Hematopoietic multipotent progenitor cell treated with erythropoietin and hydrocortisone succinate and interleukin-3 and kit ligand, for 4 days (in vitro differentiated cells): ENCODE measurements at regions not wholly inside any gene's neighbourhood (a gene's known extent, or its start where the extent isn't known, plus 50 kb on each side); places are given as distances from the start of the nearest gene placed in this dataset.
"Not testable (repeated sequence)": the region's sequence is repeated elsewhere in the genome, so short reads cannot be mapped to it uniquely, and the experiment has no call there.

ENCODE experiments used
- DNase-seq: peaks from one replicate; pipeline ENCODE4 v3.0.0-alpha.2; 2015

GRCh38 chr18:29821544-29821943 lies 1221.0 kb downstream of the DSC3 start:
- DNase-seq, result no peak

- no peak for DNase-seq
Measured at GRCh38 chr18:29811519-29811918, 1231.0 kb downstream of the DSC3 start.

- DNase-seq, result no peak
Measured at GRCh38 chr18:29780816-29781215, 1261.7 kb downstream of the DSC3 start.

GRCh38 chr18:29779096-29779495 lies 1263.4 kb downstream of the DSC3 start:
- no peak for DNase-seq

GRCh38 chr18:29753379-29753778 lies 1289.2 kb downstream of the DSC3 start:
- DNase-seq, result no peak

- DNase-seq, result no peak
Measured at GRCh38 chr18:29749704-29750103, 1292.8 kb downstream of the DSC3 start.

GRCh38 chr18:29741461-29741860 lies 1301.1 kb downstream of the DSC3 start:
- no peak for DNase-seq

- DNase-seq, result no peak
Measured at GRCh38 chr18:29737620-29738019, 1304.9 kb downstream of the DSC3 start.

GRCh38 chr18:29737190-29737589 lies 1305.4 kb downstream of the DSC3 start:
- DNase-seq, result no peak

GRCh38 chr18:29730073-29730472 lies 1312.5 kb downstream of the DSC3 start:
- DNase-seq, result no peak

- no peak for DNase-seq
Measured at GRCh38 chr18:29726646-29727045, 1315.9 kb downstream of the DSC3 start.

GRCh38 chr18:29723486-29723885 lies 1319.1 kb downstream of the DSC3 start:
- not testable (repeated sequence) for DNase-seq

- DNase-seq, result peak; percentile 0
Measured at GRCh38 chr18:29715960-29716359, 1326.6 kb downstream of the DSC3 start.

- no peak for DNase-seq
Measured at GRCh38 chr18:29712785-29713184, 1329.8 kb downstream of the DSC3 start.

GRCh38 chr18:29711932-29712331 lies 1330.6 kb downstream of the DSC3 start:
- DNase-seq, result no peak

GRCh38 chr18:29693334-29693733 lies 1349.2 kb downstream of the DSC3 start:
- no peak for DNase-seq

GRCh38 chr18:29681578-29681977 lies 1361.0 kb downstream of the DSC3 start:
- DNase-seq, result no peak

- no peak for DNase-seq
Measured at GRCh38 chr18:29664278-29665036, 1378.1 kb downstream of the DSC3 start.

- DNase-seq, result no peak
Measured at GRCh38 chr18:29661924-29662323, 1380.6 kb downstream of the DSC3 start.

GRCh38 chr18:29660777-29661176 lies 1381.8 kb downstream of the DSC3 start:
- no peak for DNase-seq

GRCh38 chr18:29653671-29654215 lies 1388.8 kb downstream of the DSC3 start:
- DNase-seq, result no peak

GRCh38 chr18:29652797-29653196 lies 1389.7 kb downstream of the DSC3 start:
- no peak for DNase-seq

- no peak for DNase-seq
Measured at GRCh38 chr18:29651122-29651680, 1391.3 kb downstream of the DSC3 start.

GRCh38 chr18:29648891-29649290 lies 1393.7 kb downstream of the DSC3 start:
- DNase-seq, result no peak

- DNase-seq, result no peak
Measured at GRCh38 chr18:29647700-29648099, 1394.8 kb downstream of the DSC3 start.
